GM18951 (cell line): ENCODE measurements at regions not wholly inside any gene's neighbourhood (a gene's known extent, or its start where the extent isn't known, plus 50 kb on each side); places are given as distances from the start of the nearest gene placed in this dataset.

Source experiments
- POLR2A ChIP-seq: IDR thresholded peaks from 4 replicates; pipeline ENCODE4 v1.6.1; 2011; ENCODE audit warnings: mild to moderate bottlenecking; ENCODE audit not compliant: insufficient read length, insufficient read depth; ENCODE audit errors: extremely low read depth
- in situ Hi-C: fragments of 300-500 bp; cut with MboI; formaldehyde crosslinking; loops from one replicate; pipeline ENCODE4 v1.12.0; 2022; ENCODE audit warnings: low sequenced_read_pairs, mixed read lengths, inconsistent platforms; ENCODE audit not compliant: unreplicated experiment

DNA sequence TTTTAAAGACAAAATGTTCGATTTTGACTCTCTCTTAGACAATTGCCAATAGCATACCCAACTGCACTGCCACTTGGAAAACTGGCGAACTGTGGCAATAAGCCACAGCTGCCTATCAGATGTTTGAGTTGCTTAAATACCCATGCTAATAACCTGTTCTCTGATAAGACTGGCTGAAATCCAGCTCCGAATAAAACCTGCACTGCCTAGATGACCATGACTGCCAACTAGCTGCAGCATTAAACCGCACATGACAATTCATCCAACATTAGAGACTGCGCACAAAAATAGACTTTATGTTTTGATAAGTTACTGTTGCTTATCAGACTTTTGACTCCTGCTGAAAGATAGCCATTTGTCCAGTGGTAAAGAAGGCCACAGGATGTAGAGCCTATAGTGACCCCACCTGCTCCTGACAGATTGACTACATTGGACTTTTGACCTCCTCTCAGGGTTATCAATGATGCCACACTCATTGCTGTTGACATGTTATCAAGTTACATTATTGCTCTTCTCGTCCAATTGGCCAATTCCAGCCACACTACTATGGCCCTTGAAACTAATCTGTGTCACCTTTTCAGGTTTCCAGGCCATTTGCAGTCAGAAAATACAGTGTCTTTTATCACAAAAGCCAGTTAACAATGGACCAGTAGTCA is 299.0 kb downstream of the HGF start:
- no peak for TF ChIP-seq POLR2A
- in situ Hi-C loops = loop anchor here (25.0 kb wide), 1 partner anchor 784 kb away; no protein-coding TSS in a partner anchor

DNA sequence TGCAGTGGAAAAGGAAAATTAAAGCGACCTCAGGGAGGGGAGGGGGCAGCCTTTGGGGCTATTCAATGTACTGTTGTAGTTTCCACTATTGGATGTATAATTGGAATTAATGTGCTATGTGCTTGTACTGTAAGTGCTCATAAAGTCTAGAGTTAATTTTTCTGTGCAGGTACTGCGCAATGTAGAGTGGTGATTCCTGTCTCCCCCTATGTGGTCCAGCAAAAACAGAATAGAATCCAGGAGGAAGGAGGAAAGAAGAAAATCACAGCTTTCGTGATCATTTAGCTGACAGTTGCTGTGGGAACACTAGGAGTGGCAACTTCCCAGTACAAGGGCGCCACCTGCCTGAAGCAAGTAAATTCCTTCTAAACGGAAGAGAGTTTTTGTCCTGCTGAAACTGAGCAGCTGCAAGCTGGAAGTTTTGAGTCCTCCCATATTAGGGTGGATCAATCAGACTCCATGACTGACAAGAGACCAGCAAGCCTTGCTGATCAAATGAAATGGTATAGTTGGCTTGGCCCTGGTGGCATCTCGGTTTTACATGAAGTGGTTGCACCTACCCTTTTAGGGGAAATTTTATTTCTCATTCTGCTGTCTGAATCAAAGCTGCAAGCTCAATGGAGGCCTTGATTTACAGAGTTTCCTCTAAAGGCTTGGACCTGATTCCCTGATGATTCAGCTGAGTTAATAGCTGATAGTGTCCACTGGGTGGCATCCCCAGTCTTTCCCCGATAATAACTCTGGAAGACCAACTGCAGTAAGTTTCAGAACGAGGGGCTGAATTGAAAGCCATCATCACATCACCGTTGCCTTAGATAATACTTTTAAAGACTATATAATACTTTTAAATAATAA is 299.8 kb downstream of the HGF start:
- TF ChIP-seq POLR2A = no peak
- in situ Hi-C loops = loop anchor here (25.0 kb wide), 1 partner anchor 783 kb away; no protein-coding TSS in a partner anchor

DNA sequence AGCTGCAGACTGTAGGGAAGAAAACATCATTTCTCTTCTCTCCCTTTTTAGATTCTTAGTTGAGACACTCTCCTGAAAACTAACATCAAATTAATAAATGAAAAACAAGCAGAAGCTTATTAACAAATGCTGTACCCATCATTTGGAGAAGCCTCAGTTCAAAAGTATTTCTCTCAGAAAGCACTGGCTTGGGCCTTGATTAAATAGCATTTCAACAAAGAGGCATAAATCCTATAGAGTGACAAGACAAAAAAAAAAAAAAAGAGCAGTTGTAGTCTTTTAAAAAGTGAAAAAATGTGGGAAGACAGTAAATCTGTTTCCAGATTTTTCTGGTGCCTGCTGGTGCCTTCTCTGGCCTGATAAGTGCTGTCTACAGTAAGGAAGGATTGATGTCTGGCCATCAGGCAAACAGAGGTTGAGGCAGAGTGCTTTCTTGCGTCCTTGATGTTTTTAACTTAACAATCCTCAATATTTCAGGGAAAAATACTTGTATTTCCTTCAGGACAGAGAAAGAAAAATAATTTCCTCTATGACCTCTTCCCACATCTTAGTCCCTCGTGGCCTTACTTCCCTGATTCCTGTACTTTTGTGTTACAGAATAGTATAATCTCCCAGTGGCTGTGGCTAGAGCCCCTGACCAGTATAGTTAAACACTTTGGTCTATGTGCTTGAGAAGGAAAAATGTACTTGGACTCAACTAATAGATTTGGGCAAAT is 300.5 kb downstream of the HGF start:
- no peak for TF ChIP-seq POLR2A
- in situ Hi-C loops = loop anchor here (25.0 kb wide), 1 partner anchor 782 kb away; no protein-coding TSS in a partner anchor

DNA sequence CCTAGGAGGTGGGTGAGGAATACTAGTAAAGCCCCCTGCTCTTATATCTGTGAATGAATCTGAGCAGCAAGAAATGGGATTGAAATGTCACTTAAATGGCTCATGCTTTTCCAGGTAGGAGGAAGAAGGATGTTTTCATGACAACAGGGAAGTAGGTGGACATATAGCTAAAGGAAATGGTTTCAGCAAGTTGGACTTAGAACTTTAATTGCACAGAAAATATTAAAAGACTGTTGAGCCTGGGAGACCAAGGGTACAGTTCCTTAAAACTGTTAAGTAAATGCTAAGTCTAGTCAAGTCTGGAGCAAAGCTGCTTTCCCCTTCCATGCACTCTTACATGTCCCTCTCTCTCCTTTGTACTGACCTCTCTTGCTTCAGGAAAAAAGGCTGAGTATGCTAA is 301.3 kb downstream of the HGF start:
- in situ Hi-C loops = loop anchor here (25.0 kb wide), 1 partner anchor 781 kb away; no protein-coding TSS in a partner anchor
- TF ChIP-seq POLR2A = no peak

DNA sequence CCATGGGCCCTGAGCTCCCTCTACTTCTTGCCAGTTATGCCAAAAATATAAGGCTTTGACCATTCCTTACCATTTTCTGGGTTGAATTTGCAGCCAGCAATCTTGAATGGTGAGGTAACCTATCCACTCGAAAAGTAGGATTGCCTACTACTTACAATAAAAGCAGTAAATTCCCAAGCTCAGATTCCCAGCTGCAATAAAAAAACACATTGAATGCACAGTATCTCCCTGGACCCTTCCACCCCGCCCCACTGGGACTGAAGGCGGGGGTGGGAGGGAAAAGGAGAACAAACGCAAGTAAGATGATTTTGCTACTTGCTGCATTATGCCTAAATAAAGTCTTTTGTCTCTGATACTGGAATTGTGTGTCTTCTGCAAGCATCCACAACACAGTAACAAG is 301.9 kb downstream of the HGF start:
- in situ Hi-C loops = loop anchor here (25.0 kb wide), 1 partner anchor 781 kb away; no protein-coding TSS in a partner anchor

DNA sequence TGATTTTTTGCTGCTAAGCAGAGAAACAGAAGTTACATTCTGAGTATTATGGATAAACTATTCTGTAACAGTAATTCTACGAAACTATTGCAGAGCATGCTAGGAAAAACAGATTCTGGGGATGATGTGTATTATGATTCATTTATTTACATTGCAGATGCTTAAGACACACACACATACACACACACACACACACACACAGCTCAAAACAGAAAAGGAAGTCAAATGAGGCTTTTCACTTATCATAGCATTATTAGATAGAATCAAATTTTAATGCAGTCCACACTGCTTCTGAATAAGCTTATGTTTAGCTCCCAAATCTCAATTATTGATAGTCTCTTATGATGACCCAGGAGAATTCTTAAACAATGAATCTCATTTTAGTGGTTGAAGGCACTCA is 307.2 kb downstream of the HGF start:
- TF ChIP-seq POLR2A = no peak
- in situ Hi-C loops = loop anchor here (25.0 kb wide), 1 partner anchor 775 kb away; no protein-coding TSS in a partner anchor

More for the DNA sequence above, 301.9 kb downstream of the HGF start:
- TF ChIP-seq POLR2A = no peak

DNA sequence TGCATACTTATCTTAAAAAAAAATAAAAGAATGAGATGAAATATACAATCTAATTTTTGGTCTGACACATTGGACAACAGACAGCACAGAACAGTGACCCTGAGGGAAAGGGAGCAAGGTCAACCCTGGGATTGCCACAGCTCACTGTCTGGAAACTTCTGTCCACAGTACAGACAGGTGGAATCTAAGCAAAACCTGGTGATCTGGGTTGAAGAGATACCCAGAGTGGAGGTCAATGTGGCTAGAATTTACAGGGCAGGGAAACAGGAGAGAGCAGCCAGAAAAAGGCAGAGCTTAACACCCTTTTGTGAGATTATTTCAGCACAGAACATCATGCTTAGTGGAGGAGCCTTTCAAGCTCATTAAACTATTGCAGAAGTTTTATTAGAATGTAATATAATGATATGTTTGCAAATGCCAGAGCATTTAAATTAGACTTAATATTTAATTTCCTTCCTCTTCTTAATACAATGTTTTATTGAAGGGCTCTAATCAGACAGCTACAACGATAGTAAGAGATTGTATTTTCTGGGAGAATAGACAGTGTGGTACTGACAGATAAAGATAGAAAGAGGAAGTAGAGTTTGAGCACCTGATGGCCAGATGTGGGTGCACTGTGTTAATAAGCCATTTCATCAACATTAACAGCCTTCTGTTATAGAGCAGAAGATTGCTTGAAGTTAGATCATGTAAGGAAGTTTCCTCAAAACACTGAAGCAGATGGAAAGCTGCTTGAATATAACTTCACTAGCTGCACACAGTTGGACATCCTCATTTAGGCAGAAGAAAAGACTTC is 309.4 kb downstream of the HGF start:
- no peak for TF ChIP-seq POLR2A
- in situ Hi-C loops = loop anchor here (25.0 kb wide), 1 partner anchor 773 kb away; no protein-coding TSS in a partner anchor

DNA sequence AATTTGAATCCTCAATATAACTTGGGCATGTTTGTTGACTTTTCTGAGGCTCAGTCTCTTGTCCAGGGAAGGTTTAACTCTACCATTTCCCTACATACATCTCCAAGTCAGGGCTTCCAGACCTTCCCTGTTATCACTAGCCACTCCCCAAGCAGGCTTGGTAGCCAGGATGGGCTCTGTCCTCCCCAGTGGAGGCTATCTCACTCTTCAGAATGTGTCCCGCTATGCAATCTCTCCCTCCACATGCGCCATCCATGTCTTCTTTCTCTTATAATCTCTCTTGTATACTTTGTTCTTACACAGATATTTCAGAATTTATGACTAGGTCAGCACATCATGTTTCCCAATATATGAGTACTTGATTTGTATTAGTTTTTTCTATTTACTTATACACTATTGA is 310.4 kb downstream of the HGF start:
- no peak for TF ChIP-seq POLR2A
- in situ Hi-C loops = loop anchor here (25.0 kb wide), 1 partner anchor 772 kb away; no protein-coding TSS in a partner anchor

DNA sequence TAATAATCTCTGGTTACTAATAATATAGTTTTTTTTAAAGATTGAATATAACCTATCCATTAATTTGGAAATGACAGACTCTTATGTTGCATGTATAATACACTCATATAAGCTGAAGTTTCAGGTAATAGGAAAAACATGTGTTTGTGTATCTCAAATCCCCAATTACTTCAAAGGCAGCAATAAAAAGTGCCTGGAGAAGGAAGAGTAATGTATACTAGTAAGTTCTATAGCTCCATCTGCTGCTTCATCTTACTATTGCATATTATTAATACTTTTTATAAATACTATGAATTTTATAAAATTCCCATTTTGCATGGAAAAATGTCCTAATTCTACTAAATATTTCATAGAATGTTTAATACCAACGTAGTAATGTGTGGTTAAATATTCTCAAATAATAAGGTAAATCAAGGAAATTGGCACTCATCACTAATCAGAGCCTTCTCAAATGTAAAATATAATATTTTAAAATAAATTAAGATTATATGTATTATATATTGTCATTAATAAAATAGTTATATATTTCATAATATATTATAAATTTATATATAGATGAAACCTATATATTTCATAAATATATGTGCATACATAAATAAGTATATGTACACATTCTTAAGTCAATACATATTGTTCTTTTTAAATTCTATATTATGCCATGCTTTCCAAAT is 311.9 kb downstream of the HGF start:
- no peak for TF ChIP-seq POLR2A
- in situ Hi-C loops = loop anchor here (25.0 kb wide), 1 partner anchor 771 kb away; no protein-coding TSS in a partner anchor

DNA sequence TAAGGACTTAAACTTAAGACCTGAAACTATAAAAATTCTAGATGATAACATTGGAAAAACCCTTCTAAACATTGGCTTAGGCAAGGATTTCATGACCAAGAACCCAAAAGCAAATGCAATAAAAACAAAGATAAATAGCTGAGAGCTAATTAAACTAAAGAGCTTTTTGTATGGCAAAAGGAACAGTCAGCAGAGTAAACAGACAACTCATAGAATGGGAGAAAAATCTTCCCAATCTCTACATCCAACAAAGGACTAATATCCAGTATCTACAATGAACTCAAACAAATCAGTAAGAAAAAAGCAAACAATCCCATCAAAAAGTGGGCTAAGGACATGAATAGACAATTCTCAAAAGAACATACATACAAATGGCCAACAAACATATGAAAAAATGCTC is 316.1 kb downstream of the HGF start:
- in situ Hi-C loops = loop anchor here (25.0 kb wide), 1 partner anchor 766 kb away; no protein-coding TSS in a partner anchor

DNA sequence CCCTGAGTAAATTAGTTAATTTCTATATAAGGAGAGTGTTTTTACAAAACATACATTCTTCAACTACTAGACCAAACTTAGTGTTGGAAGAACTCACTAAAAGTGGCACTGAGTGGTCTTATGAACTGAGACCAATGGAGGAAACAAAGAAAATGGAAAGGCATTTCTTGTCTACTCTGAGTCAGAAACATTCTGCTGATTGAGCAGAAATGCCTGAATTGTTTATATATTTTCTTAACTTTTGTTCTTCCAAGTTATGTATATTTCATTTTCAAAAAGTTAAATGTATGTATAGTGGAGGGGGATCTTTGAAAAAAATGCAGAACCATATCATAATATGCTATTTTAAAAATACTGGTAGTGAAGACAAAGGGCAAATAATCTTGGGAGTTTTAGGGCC is 320.7 kb downstream of the HGF start:
- TF ChIP-seq POLR2A = no peak
- in situ Hi-C loops = no loop called here
